HG02885 (cell line): ENCODE measurements at regions not wholly inside any gene's neighbourhood (a gene's known extent, or its start where the extent isn't known, plus 50 kb on each side); places are given as distances from the start of the nearest gene placed in this dataset.
"Not testable (repeated sequence)": the region's sequence is repeated elsewhere in the genome, so short reads cannot be mapped to it uniquely, and the experiment has no call there.

Experiments
- ATAC-seq: cut with Tn5 transposase; IDR thresholded peaks from one replicate; pipeline ENCODE4 v1.9.1; 2021; ENCODE audit warnings: mild to moderate bottlenecking; ENCODE audit not compliant: unreplicated experiment, poor library complexity

- ATAC-seq = no peak
Measured at GRCh38 chr12:25615119-25615518, 62.0 kb upstream of the LMNTD1 start.

- no peak for ATAC-seq
Measured at GRCh38 chr12:25616286-25616685, 63.2 kb upstream of the LMNTD1 start.

GRCh38 chr12:25617991-25618390 lies 64.9 kb upstream of the LMNTD1 start:
- no peak for ATAC-seq

- ATAC-seq = no peak
Measured at GRCh38 chr12:25623816-25624215, 70.7 kb upstream of the LMNTD1 start.

GRCh38 chr12:25625146-25625545 lies 72.1 kb upstream of the LMNTD1 start:
- no peak for ATAC-seq

GRCh38 chr12:25629341-25629740 lies 76.3 kb upstream of the LMNTD1 start:
- ATAC-seq = no peak

GRCh38 chr12:25630735-25631515 lies 77.8 kb upstream of the LMNTD1 start:
- not testable (repeated sequence) for ATAC-seq

GRCh38 chr12:25633149-25633548 lies 80.1 kb upstream of the LMNTD1 start:
- ATAC-seq = not testable (repeated sequence)

- no peak for ATAC-seq
Measured at GRCh38 chr12:25637752-25638151, 84.7 kb upstream of the LMNTD1 start.

GRCh38 chr12:25639406-25639805 lies 86.3 kb upstream of the LMNTD1 start:
- no peak for ATAC-seq

GRCh38 chr12:25644979-25645378 lies 91.9 kb upstream of the LMNTD1 start:
- no peak for ATAC-seq

GRCh38 chr12:25645427-25645826 lies 92.3 kb upstream of the LMNTD1 start:
- ATAC-seq = no peak

GRCh38 chr12:25651931-25652330 lies 98.8 kb upstream of the LMNTD1 start:
- ATAC-seq = no peak

GRCh38 chr12:25652371-25652770 lies 99.3 kb upstream of the LMNTD1 start:
- ATAC-seq = no peak

GRCh38 chr12:25653487-25654175 lies 100.5 kb upstream of the LMNTD1 start:
- ATAC-seq = no peak

- no peak for ATAC-seq
Measured at GRCh38 chr12:25655702-25656101, 102.6 kb upstream of the LMNTD1 start.

GRCh38 chr12:25659621-25660020 lies 106.5 kb upstream of the LMNTD1 start:
- no peak for ATAC-seq

- no peak for ATAC-seq
Measured at GRCh38 chr12:25670076-25671055, 117.3 kb upstream of the LMNTD1 start.

- no peak for ATAC-seq
Measured at GRCh38 chr12:25675808-25676207, 122.7 kb upstream of the LMNTD1 start.

- no peak for ATAC-seq
Measured at GRCh38 chr12:25677232-25677937, 124.3 kb upstream of the LMNTD1 start.
